ENCODE measurements at regions not wholly inside any gene's neighbourhood (a gene's known extent, or its start where the extent isn't known, plus 50 kb on each side); places are given as distances from the start of the nearest gene placed in this dataset.

GRCh38 chr5:111934511-111934910, 177.5 kb upstream of the NREP start:
- 92 to 100% methylated on average over 1 to 2 of the region's 2 CpGs for WGBS, 2 donors
- intact Hi-C loops (cut with DNase I; ENCODE audit: low total_unique reads): no loop called here
- DNase-seq: no peak

GRCh38 chr5:111933086-111933485, 176.1 kb upstream of the NREP start:
- DNase-seq: no peak
- 73 to 74% methylated on average over 2 of the region's 2 CpGs for WGBS, 2 donors
- no peak overlapping the region for H3K27ac ChIP-seq
- no peak for TF ChIP-seq POLR2A (IDR thresholded peaks at IDR 0.05)
- TF ChIP-seq CTCF (IDR thresholded peaks at IDR 0.05): no peak
- no peaks in the 10 kb centered on the region for H3K36me3 ChIP-seq (ENCODE audit: low read depth, missing control alignments)
- no peaks in the 10 kb centered on the region for H3K27me3 ChIP-seq
- no peaks in the 10 kb centered on the region for H3K9me3 ChIP-seq
- intact Hi-C loops (cut with DNase I; ENCODE audit: low total_unique reads): no loop called here
- no peaks in the 10 kb centered on the region for H3K4me1 ChIP-seq
- H3K4me3 ChIP-seq: no peak overlapping the region

More at GRCh38 chr5:111934511-111934910, 177.5 kb upstream of the NREP start:
- Histone ChIP-seq H3K4me1 (no peaks in the 10 kb centered on the region), H3K36me3 (ENCODE audit: low read depth, missing control alignments) (no peaks in the 10 kb centered on the region), H3K9me3 (no peaks in the 10 kb centered on the region), H3K4me3 (no peak overlapping the region), H3K27me3 (no peaks in the 10 kb centered on the region), H3K27ac (no peak overlapping the region)
- no peak for TF ChIP-seq POLR2A (IDR thresholded peaks at IDR 0.05)
- no peak for TF ChIP-seq CTCF (IDR thresholded peaks at IDR 0.05)

GRCh38 chr5:111932628-111933027, 175.6 kb upstream of the NREP start:
- H3K4me1 ChIP-seq: no peaks in the 10 kb centered on the region
- WGBS, 2 donors: 76 to 78% methylated on average over 5 of the region's 5 CpGs
- DNase-seq: no peak
- no peak overlapping the region for H3K27ac ChIP-seq
- H3K36me3 ChIP-seq (ENCODE audit: low read depth, missing control alignments): no peaks in the 10 kb centered on the region
- TF ChIP-seq CTCF (IDR thresholded peaks at IDR 0.05): no peak
- TF ChIP-seq POLR2A (IDR thresholded peaks at IDR 0.05): no peak
- intact Hi-C loops (cut with DNase I; ENCODE audit: low total_unique reads): no loop called here
- no peak overlapping the region for H3K4me3 ChIP-seq
- no peaks in the 10 kb centered on the region for H3K27me3 ChIP-seq
- H3K9me3 ChIP-seq: no peaks in the 10 kb centered on the region

- Histone ChIP-seq H3K27ac (no peak overlapping the region), H3K4me3 (no peak overlapping the region), H3K4me1 (no peaks in the 10 kb centered on the region), H3K27me3 (no peaks in the 10 kb centered on the region), H3K9me3 (no peaks in the 10 kb centered on the region), H3K36me3 (ENCODE audit: low read depth, missing control alignments) (no peaks in the 10 kb centered on the region)
- TF ChIP-seq POLR2A (IDR thresholded peaks at IDR 0.05) (no peak), CTCF (IDR thresholded peaks at IDR 0.05) (no peak)
- DNase-seq: no peak
- intact Hi-C loops (cut with DNase I; ENCODE audit: low total_unique reads): no loop called here
These were observed 175.2 kb upstream of the NREP start for GRCh38 chr5:111932199-111932598.

- H3K9me3 ChIP-seq: no peaks in the 10 kb centered on the region
- H3K36me3 ChIP-seq (ENCODE audit: low read depth, missing control alignments): no peaks in the 10 kb centered on the region
- TF ChIP-seq POLR2A (IDR thresholded peaks at IDR 0.05) (no peak), CTCF (IDR thresholded peaks at IDR 0.05) (no peak)
- no peak overlapping the region for H3K4me3 ChIP-seq
- H3K27me3 ChIP-seq: no peaks in the 10 kb centered on the region
- no peak overlapping the region for H3K27ac ChIP-seq
- 93 to 98% methylated on average over 2 of the region's 2 CpGs for WGBS, 2 donors
- no peak for DNase-seq
- intact Hi-C loops (cut with DNase I; ENCODE audit: low total_unique reads): no loop called here
- no peaks in the 10 kb centered on the region for H3K4me1 ChIP-seq
These were observed 174.7 kb upstream of the NREP start for GRCh38 chr5:111931655-111932054.
